GM18508 (cell line): ENCODE measurements at regions not wholly inside any gene's neighbourhood (a gene's known extent, or its start where the extent isn't known, plus 50 kb on each side); places are given as distances from the start of the nearest gene placed in this dataset.
A peak's percentile ranks its signal among the peaks of the same experiment; 100 is the strongest.
"Not testable (repeated sequence)": the region's sequence is repeated elsewhere in the genome, so short reads cannot be mapped to it uniquely, and the experiment has no call there.

ENCODE experiments used
- ATAC-seq: cut with Tn5 transposase; IDR thresholded peaks from one replicate; pipeline ENCODE4 v1.9.1; 2021; ENCODE audit warnings: moderate number of reproducible peaks; ENCODE audit not compliant: insufficient read depth, unreplicated experiment

- ATAC-seq, result not testable (repeated sequence)
These were observed 56.1 kb upstream of the GABRA3 start for GRCh38 chrX:152507168-152507567.

- peak; percentile 85 for ATAC-seq
These were observed 69.5 kb upstream of the GABRA3 start for GRCh38 chrX:152520653-152521052.

GRCh38 chrX:152528193-152528592 is 77.1 kb upstream of the GABRA3 start:
- ATAC-seq, result no peak

GRCh38 chrX:152530967-152531366 is 79.9 kb upstream of the GABRA3 start:
- no peak for ATAC-seq

DNA sequence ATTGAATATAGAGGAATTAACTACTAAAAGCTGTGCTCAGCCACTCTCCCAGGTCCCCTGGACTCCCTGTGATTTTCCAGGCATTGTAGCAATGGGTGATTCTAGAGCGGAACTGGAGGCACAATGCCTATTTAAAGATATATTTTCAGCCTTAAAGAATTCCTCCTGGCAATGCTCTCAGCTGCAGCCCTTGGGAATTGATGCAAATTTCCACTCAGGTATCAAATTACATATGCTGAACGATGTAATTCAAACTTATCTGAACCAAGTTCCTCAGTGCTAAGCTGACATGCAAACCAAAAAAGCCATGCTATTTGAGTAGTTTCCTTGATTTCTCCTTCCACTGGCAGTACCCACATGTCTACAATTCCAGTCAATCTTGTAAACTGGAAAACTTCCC is 86.3 kb upstream of the GABRA3 start:
- ATAC-seq, result no peak

DNA sequence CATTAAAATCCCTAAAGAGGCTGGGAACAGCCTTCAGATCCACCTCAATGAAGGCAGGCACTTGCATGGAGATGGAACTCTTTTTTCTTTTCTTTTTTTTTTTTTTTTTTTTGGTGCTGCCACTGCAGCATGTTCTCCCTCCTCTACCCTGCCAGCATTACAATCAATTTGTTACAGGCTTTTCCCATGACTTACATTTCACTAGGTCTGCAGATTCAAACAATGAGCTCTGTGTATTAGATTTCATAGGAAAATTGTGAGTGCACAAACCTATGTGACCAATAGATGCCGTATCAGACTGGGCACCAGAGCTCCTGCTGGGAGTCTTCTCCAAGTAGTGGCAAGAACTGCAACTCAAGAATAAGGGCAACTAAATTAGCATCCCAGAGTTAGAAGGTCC is 63.8 kb upstream of the GABRQ start:
- no peak for ATAC-seq

GRCh38 chrX:152575331-152575730 is 62.4 kb upstream of the GABRQ start:
- ATAC-seq, result no peak

GRCh38 chrX:152587523-152587922 is 50.2 kb upstream of the GABRQ start:
- ATAC-seq, result not testable (repeated sequence)
